AG04449 (cell line): ENCODE measurements at regions not wholly inside any gene's neighbourhood (a gene's known extent, or its start where the extent isn't known, plus 50 kb on each side); places are given as distances from the start of the nearest gene placed in this dataset.

Source experiments
- CTCF ChIA-PET: fragments of 350-600 bp; formaldehyde crosslinking; extraction: SDS; loops from one replicate; lab custom pipeline; 2021; ENCODE audit warnings: antibody characterized with exemption; lab: Yijun Ruan, JAX
- POLR2A ChIA-PET: fragments of 400-600, 350-600 bp; formaldehyde crosslinking; extraction: SDS; loops from one replicate; lab custom pipeline; 2020; ENCODE audit warnings: antibody characterized with exemption, inconsistent platforms; lab: Yijun Ruan, JAX
- DNase-seq: peaks from one replicate; pipeline ENCODE4 v3.0.0-alpha.2; 2010; ENCODE audit warnings: low read depth, low spot score
- H3K4me3 ChIP-seq: 2 replicates; pipeline ENCODE4 v1.5.1; 2011; ENCODE audit warnings: low read depth, mild to moderate bottlenecking, control low read depth, low read length
- CTCF ChIP-seq: IDR thresholded peaks from one replicate; pipeline ENCODE4 v1.5.1; 2011; ENCODE audit warnings: mild to moderate bottlenecking, moderate library complexity, low read length, control low read depth, inconsistent platforms; ENCODE audit not compliant: insufficient read depth; ENCODE audit errors: missing control alignments

GRCh38 chr2:156937430-156937829, 320.1 kb upstream of the GALNT5 start:
- H3K4me3 ChIP-seq = no peak overlapping the region
- TF ChIP-seq CTCF = no peak
- CTCF ChIA-PET = no interaction called here
- DNase-seq = no peak
- POLR2A ChIA-PET = no interaction called here

GRCh38 chr2:156944871-156945270, 312.6 kb upstream of the GALNT5 start:
- CTCF ChIA-PET = no interaction called here
- no peak for DNase-seq
- TF ChIP-seq CTCF = no peak
- POLR2A ChIA-PET = no interaction called here
- H3K4me3 ChIP-seq = no peak overlapping the region

GRCh38 chr2:156947261-156947660, 310.2 kb upstream of the GALNT5 start:
- TF ChIP-seq CTCF = no peak
- ChIA-PET POLR2A (no interaction called here), CTCF (no interaction called here)

GRCh38 chr2:156955701-156956100, 301.8 kb upstream of the GALNT5 start:
- ChIA-PET CTCF (no interaction called here), POLR2A (no interaction called here)
- H3K4me3 ChIP-seq = no peak overlapping the region
- DNase-seq = no peak
- TF ChIP-seq CTCF = no peak

More at GRCh38 chr2:156947261-156947660, 310.2 kb upstream of the GALNT5 start:
- H3K4me3 ChIP-seq = no peak overlapping the region
- no peak for DNase-seq

GRCh38 chr2:156956161-156956560, 301.3 kb upstream of the GALNT5 start:
- no peak for DNase-seq
- no peak overlapping the region for H3K4me3 ChIP-seq
- POLR2A ChIA-PET = no interaction called here
- CTCF ChIA-PET = no interaction called here
- TF ChIP-seq CTCF = no peak

- no peak overlapping the region for H3K4me3 ChIP-seq
- ChIA-PET POLR2A (no interaction called here), CTCF (interaction anchor here (1.4 kb wide), 1 partner anchor 95 kb away, joined by 3 read pairs; no protein-coding TSS in a partner anchor)
- no peak for DNase-seq
- TF ChIP-seq CTCF = no peak
Measured at GRCh38 chr2:156958374-156958773, 299.1 kb upstream of the GALNT5 start.
